Fibroblast of gingiva (primary cell): ENCODE measurements at regions not wholly inside any gene's neighbourhood (a gene's known extent, or its start where the extent isn't known, plus 50 kb on each side); places are given as distances from the start of the nearest gene placed in this dataset.

Experiments
- DNase-seq: peaks from one replicate; pipeline ENCODE4 v3.0.0-alpha.2; 2011; ENCODE audit warnings: low read depth

GRCh38 chr2:56102098-56102497 is 81.7 kb upstream of the CCDC85A start:
- no peak for DNase-seq

GRCh38 chr2:56102866-56103265 is 80.9 kb upstream of the CCDC85A start:
- no peak for DNase-seq

- no peak for DNase-seq
These were observed 78.8 kb upstream of the CCDC85A start for GRCh38 chr2:56104962-56105361.

DNA sequence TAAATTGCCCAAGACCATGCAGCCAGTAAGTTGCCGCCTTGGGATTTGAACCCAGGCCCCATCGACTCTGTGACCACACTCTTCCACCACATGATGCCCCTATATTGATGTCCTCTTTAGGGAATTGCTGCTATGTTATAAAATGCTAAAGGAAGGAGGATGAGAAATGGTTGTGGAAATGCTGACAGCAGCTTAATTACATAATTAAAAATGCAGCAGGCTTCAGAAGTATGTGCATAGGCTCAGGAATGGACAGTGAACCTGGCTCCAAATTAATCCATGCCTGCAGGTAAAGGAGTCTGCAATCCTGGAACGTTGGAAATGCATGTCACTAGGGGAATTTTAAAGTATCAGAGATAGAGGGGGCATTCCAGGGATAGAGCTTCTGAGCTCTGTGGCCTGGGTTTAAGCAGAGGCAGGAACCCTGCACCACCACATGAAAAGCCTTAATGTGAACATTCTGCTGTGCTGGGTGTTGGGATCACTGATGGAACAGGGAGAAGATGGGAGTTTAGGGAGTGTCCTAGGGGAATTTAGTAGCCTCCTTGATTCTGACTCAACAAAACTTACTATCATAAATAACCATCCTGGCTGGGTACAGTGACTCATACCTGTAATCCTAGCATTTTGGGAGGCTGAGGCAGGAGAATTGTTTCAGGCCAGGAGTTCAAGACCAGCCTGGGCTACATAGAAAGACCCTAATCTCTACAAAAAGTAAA is 76.1 kb upstream of the CCDC85A start:
- DNase-seq: no peak

- no peak for DNase-seq
These were observed 75.0 kb upstream of the CCDC85A start for GRCh38 chr2:56108806-56109205.

DNA sequence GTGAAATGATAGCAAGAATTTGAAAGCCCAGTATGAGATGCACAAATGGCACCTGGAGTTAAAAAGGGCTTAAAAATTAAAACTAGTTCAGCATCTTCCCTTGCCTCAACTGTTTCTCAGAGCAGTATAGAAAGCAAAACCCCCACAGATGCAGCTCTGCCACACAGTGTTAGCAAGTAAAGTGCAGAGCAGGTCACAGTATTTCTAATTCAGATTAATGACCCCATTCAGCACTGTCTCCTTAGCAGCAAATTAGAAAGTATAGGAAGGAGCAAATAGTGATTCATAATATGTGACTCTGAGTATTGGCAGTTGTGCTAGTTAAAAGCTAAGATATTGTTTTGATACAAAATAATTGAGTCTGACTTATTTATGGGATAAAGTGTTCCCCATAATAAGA is 73.8 kb upstream of the CCDC85A start:
- DNase-seq: no peak

DNA sequence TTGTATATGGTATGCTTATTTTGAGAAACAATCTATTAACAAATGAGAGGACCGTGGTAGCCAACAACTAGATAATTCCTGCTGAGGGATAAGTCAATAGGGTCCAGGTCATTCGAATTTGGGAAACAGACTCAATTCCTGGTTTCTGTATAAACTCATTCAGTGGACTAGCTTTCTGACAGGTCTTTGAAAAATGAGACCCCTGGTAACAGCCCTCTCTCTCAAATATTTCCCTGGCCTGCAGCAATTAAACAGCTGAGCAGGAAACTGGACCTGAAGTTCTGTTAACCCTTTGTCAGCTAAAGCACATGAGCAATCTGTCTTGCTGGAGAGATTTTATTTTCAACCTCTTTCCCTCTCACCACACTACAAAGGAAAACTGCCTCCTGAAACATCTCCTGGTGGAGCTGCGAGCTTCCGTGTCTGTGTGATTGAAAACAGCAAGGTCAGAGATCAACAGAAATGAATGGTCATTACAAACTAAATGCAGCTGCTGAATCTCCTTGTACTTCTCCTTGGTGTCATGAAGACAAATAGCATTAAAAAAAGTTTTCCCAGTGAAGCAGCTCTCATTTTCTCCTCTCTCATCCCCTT is 70.3 kb upstream of the CCDC85A start:
- no peak for DNase-seq

GRCh38 chr2:56117764-56118163 is 66.0 kb upstream of the CCDC85A start:
- no peak for DNase-seq

GRCh38 chr2:56118474-56118873 is 65.3 kb upstream of the CCDC85A start:
- no peak for DNase-seq

DNA sequence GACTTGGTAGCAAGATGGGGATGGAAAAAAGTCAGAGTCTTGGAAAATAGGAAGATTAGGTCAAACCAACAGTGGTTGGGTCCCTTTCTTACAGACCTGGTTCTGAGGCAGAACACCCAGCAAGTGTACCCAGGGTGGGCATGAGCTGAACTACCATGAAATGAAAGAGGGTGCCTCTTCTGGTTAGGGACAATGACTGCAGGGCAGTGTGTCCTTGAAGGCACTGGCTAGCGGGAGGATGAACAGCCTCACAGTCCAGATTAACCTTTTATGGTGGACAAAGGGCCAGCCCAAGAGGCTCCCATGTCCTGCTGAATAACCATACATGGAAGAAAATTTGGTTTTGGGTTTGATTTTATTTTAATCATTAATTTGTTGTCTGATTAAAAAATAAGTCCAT is 61.8 kb upstream of the CCDC85A start:
- DNase-seq: no peak

DNA sequence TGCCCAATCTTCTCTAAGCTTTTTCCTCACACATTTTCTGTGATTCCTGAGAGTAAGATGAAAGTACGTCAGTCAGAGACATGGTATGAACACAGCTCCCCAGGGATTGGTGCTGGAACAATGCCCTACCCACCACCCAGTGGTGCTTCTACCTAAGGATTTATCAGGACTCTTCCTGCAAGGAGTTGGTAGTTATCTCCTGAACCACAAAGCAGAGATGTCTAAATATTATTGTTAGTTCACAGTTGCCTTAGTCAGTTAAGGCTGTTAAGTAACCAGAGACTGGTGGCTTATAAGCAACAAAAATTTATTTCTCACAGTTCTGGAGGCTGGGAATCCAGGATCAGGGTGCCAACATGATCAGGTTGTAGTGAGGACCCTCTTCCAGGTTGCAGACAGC is 60.3 kb upstream of the CCDC85A start:
- DNase-seq: no peak

DNA sequence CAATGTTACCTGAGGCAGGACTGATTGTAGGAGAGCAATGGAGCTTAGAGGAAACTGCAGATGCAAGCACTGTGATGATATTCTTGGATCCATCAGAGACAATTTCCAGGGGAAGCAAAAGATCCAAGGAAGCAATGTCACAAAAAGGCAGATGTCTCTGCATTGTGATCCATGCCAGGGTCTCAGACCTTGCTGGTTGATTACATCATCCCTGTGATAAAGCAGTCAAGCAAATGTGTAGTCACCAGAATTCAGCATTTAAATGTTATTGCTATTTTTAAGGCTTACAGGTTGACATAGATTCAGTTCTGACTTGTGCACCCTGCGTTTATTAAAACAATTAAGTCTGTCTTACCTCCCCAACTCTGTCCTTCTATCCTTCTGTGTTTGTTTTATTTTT is 56.8 kb upstream of the CCDC85A start:
- DNase-seq: no peak

GRCh38 chr2:56127463-56128152 is 56.2 kb upstream of the CCDC85A start:
- DNase-seq: no peak

DNA sequence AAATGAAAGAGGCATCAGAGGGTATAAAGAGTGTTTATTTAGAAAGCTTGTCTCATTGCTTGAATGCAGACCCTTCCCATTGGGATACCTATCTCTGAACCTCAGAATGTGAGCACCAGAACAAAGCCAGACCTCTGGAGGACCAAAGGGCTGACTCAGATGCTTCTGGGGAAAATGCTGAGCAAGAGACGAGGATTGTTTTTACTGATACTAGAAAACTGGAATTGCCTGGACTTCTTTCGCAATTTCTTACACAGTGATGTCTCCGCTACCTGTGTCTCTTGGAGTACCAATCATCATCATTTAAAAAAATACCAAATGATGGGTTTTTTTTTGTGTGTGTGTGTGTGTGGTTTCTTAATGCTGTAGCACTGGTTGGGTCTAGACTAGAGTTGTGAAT is 55.6 kb upstream of the CCDC85A start:
- DNase-seq: no peak

GRCh38 chr2:56130463-56131070 is 53.2 kb upstream of the CCDC85A start:
- peak; percentile 15 for DNase-seq

DNA sequence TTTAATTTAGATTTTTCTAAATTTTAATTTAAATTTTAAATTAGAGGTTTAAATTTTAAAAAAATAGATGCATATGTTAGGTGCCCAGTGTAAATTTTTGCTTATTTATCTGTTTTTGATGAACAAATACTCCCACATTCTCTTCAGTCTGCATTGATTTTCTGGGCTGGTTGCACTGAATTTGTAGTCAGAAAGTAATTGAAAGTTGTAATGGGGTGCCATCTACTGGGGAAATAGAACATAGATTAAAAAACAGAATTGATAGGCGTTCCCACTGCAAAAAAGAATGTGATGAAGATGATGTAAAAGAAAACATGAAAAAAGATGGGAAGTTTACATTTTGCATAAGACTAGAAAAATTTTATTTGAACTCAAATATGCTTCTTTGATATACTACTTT is 51.7 kb upstream of the CCDC85A start:
- peak; percentile 14 for DNase-seq

DNA sequence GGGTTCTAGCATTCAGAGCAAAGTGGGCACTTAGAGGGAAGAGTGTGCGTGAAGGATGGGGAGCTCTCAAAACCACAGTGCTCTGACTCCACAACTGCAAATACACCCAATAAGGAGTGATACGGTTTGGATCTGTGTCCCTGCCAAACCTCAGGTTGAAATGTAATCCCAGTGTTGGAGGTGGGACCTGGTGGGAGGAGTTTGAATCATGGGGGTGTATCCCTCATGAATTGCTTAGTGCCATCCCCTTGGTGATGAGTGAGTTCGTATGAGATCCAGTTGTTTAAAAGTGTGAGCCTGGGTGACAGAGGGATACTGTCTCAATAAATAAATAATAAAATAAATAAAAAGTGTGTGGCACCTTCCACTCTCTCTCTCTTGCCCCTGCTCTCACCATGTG is 50.3 kb upstream of the CCDC85A start:
- no peak for DNase-seq

DNA sequence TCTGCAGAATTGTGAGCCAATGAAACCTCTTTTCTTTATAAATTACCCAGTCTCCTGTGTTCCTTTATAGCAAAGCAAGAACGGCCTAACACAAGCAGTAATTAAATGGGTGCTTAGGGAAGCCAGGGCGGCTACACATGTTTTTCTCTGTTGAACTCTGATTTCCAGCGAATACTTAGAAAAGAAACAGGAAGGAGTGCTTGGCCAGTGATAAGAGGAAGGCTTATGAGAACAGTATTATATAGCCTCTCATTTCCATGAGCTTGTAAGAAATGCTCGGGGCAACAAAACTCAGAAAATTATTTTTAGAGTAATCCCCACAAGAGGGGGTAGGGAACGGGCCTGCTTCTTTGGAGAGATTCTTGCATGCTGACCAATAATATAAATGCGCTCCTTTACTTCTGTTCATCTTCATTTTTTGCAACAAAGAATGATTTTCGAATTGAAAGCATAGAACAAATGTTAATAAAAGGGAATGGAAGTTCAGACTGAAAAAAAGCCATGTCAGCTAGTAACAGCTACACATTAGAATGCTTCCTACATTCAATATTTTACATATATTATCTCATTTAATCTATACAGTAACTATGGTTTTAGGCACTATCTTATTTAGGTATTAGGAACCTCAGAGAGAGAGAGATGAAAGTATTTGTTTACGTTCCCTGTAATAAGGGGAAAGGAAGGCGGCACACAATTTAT is 49.7 kb upstream of the CCDC85A start:
- DNase-seq: no peak
